ENCODE measurements at regions not wholly inside any gene's neighbourhood (a gene's known extent, or its start where the extent isn't known, plus 50 kb on each side); places are given as distances from the start of the nearest gene placed in this dataset.

GRCh38 chr4:116522922-116523321, 562.5 kb downstream of the TRAM1L1 start:
- Histone ChIP-seq H2BK15ac (ENCODE audit: low read length) (no peak overlapping the region), H4K8ac (ENCODE audit: low read depth, low read length) (no peak overlapping the region), H3K4me3 (ENCODE audit: low read length in 2 of 2) (no peak overlapping the region), H3K4me2 (ENCODE audit: insufficient read depth, low read length, poor library complexity, severe bottlenecking) (no peak overlapping the region), H2BK12ac (ENCODE audit: low read length) (no peak overlapping the region), H4K91ac (ENCODE audit: low read depth, low read length, poor library complexity) (no peak overlapping the region), H3K36me3 (replicated peaks in 1 of 2; ENCODE audit: control insufficient read depth in 2 of 2, insufficient read depth in 2 of 2, low read length in 2 of 2) (no peaks in the 10 kb centered on the region), H2AFZ (ENCODE audit: low read length) (no peak overlapping the region), H3K4me1 (ENCODE audit: control insufficient read depth in 2 of 2, insufficient read depth in 1 of 2, low read depth in 1 of 2, low read length in 2 of 2) (no peaks in the 10 kb centered on the region), H3K14ac (ENCODE audit: low read length) (no peak overlapping the region), H2BK120ac (ENCODE audit: low read depth, low read length) (no peak overlapping the region), H3K79me1 (ENCODE audit: low read depth, low read length) (no peaks in the 10 kb centered on the region), H3K4ac (ENCODE audit: low read length) (no peak overlapping the region), H3K27me3 (ENCODE audit: control insufficient read depth in 3 of 3, insufficient read depth in 3 of 3, low read depth in 1 of 3, low read length in 3 of 3) (no peaks in the 10 kb centered on the region), H2BK5ac (ENCODE audit: low read length) (no peak overlapping the region), H2AK5ac (ENCODE audit: low read depth, low read length) (no peak overlapping the region), H3K18ac (ENCODE audit: low read length) (no peak overlapping the region), H3K9me3 (replicated peaks in 1 of 2; ENCODE audit: control insufficient read depth in 2 of 2, insufficient read depth in 1 of 2, low read depth in 1 of 2, low read length in 2 of 2) (no peaks in the 10 kb centered on the region), H3K9ac (ENCODE audit: low read depth, low read length, poor library complexity) (no peak overlapping the region), H3K27ac (replicated peaks; ENCODE audit: low read length) (no peak overlapping the region), H3K23ac (ENCODE audit: low read depth, low read length, poor library complexity) (no peak overlapping the region)
- DNase-seq (ENCODE audit: low spot score) = no peak

- no peak overlapping the region for H4K91ac ChIP-seq (ENCODE audit: low read depth, low read length, poor library complexity)
- no peaks in the 10 kb centered on the region for H3K79me1 ChIP-seq (ENCODE audit: low read depth, low read length)
- H2BK120ac ChIP-seq (ENCODE audit: low read depth, low read length) = no peak overlapping the region
- H3K36me3 ChIP-seq (replicated peaks in 1 of 2; ENCODE audit: control insufficient read depth in 2 of 2, insufficient read depth in 2 of 2, low read length in 2 of 2) = no peaks in the 10 kb centered on the region
- H3K9me3 ChIP-seq (replicated peaks in 1 of 2; ENCODE audit: control insufficient read depth in 2 of 2, insufficient read depth in 1 of 2, low read depth in 1 of 2, low read length in 2 of 2) = no peaks in the 10 kb centered on the region
- no peaks in the 10 kb centered on the region for H3K4me1 ChIP-seq (ENCODE audit: control insufficient read depth in 2 of 2, insufficient read depth in 1 of 2, low read depth in 1 of 2, low read length in 2 of 2)
- H4K8ac ChIP-seq (ENCODE audit: low read depth, low read length) = no peak overlapping the region
- H3K9ac ChIP-seq (ENCODE audit: low read depth, low read length, poor library complexity) = no peak overlapping the region
- H3K4me3 ChIP-seq (ENCODE audit: low read length in 2 of 2) = no peak overlapping the region
- H3K4ac ChIP-seq (ENCODE audit: low read length) = no peak overlapping the region
- H2BK15ac ChIP-seq (ENCODE audit: low read length) = no peak overlapping the region
- H2AFZ ChIP-seq (ENCODE audit: low read length) = no peak overlapping the region
- no peak for DNase-seq (ENCODE audit: low spot score)
- H2BK12ac ChIP-seq (ENCODE audit: low read length) = no peak overlapping the region
- no peak overlapping the region for H3K18ac ChIP-seq (ENCODE audit: low read length)
- no peak overlapping the region for H3K14ac ChIP-seq (ENCODE audit: low read length)
- no peak overlapping the region for H3K4me2 ChIP-seq (ENCODE audit: insufficient read depth, low read length, poor library complexity, severe bottlenecking)
- WGBS, 2 donors (ENCODE audit: extremely low coverage in 2 of 2, insufficient read length in 2 of 2, insufficient replicate concordance in 1 of 2) = no CpG with 5 or more reads among the region's 3 CpGs
- no peak overlapping the region for H3K23ac ChIP-seq (ENCODE audit: low read depth, low read length, poor library complexity)
- no peak overlapping the region for H2BK5ac ChIP-seq (ENCODE audit: low read length)
- H2AK5ac ChIP-seq (ENCODE audit: low read depth, low read length) = no peak overlapping the region
- H3K27ac ChIP-seq (replicated peaks; ENCODE audit: low read length) = no peak overlapping the region
- H3K27me3 ChIP-seq (ENCODE audit: control insufficient read depth in 3 of 3, insufficient read depth in 3 of 3, low read depth in 1 of 3, low read length in 3 of 3) = no peaks in the 10 kb centered on the region
These were observed 564.5 kb downstream of the TRAM1L1 start for GRCh38 chr4:116520886-116521285.

- no peak overlapping the region for H3K4ac ChIP-seq (ENCODE audit: low read length)
- no peak overlapping the region for H4K8ac ChIP-seq (ENCODE audit: low read depth, low read length)
- H3K27ac ChIP-seq (replicated peaks; ENCODE audit: low read length) = no peak overlapping the region
- H3K4me1 ChIP-seq (ENCODE audit: control insufficient read depth in 2 of 2, insufficient read depth in 1 of 2, low read depth in 1 of 2, low read length in 2 of 2) = no peaks in the 10 kb centered on the region
- no peaks in the 10 kb centered on the region for H3K36me3 ChIP-seq (replicated peaks in 1 of 2; ENCODE audit: control insufficient read depth in 2 of 2, insufficient read depth in 2 of 2, low read length in 2 of 2)
- H2BK120ac ChIP-seq (ENCODE audit: low read depth, low read length) = no peak overlapping the region
- H3K4me3 ChIP-seq (ENCODE audit: low read length in 2 of 2) = no peak overlapping the region
- WGBS, 2 donors (ENCODE audit: extremely low coverage in 2 of 2, insufficient read length in 2 of 2, insufficient replicate concordance in 1 of 2) = no CpG with 5 or more reads among the region's 2 CpGs
- DNase-seq (ENCODE audit: low spot score) = no peak
- H3K18ac ChIP-seq (ENCODE audit: low read length) = no peak overlapping the region
- no peak overlapping the region for H3K9ac ChIP-seq (ENCODE audit: low read depth, low read length, poor library complexity)
- no peak overlapping the region for H2BK12ac ChIP-seq (ENCODE audit: low read length)
- no peak overlapping the region for H2AFZ ChIP-seq (ENCODE audit: low read length)
- no peak overlapping the region for H3K23ac ChIP-seq (ENCODE audit: low read depth, low read length, poor library complexity)
- H2AK5ac ChIP-seq (ENCODE audit: low read depth, low read length) = no peak overlapping the region
- no peak overlapping the region for H3K4me2 ChIP-seq (ENCODE audit: insufficient read depth, low read length, poor library complexity, severe bottlenecking)
- no peaks in the 10 kb centered on the region for H3K9me3 ChIP-seq (replicated peaks in 1 of 2; ENCODE audit: control insufficient read depth in 2 of 2, insufficient read depth in 1 of 2, low read depth in 1 of 2, low read length in 2 of 2)
- H2BK5ac ChIP-seq (ENCODE audit: low read length) = no peak overlapping the region
- H2BK15ac ChIP-seq (ENCODE audit: low read length) = no peak overlapping the region
- no peak overlapping the region for H3K14ac ChIP-seq (ENCODE audit: low read length)
- no peaks in the 10 kb centered on the region for H3K79me1 ChIP-seq (ENCODE audit: low read depth, low read length)
- no peak overlapping the region for H4K91ac ChIP-seq (ENCODE audit: low read depth, low read length, poor library complexity)
- H3K27me3 ChIP-seq (ENCODE audit: control insufficient read depth in 3 of 3, insufficient read depth in 3 of 3, low read depth in 1 of 3, low read length in 3 of 3) = no peaks in the 10 kb centered on the region
These were observed 568.7 kb downstream of the TRAM1L1 start for GRCh38 chr4:116516711-116517110.

- H3K79me1 ChIP-seq (ENCODE audit: low read depth, low read length) = no peaks in the 10 kb centered on the region
- H3K18ac ChIP-seq (ENCODE audit: low read length) = no peak overlapping the region
- H2AFZ ChIP-seq (ENCODE audit: low read length) = no peak overlapping the region
- no peak overlapping the region for H3K14ac ChIP-seq (ENCODE audit: low read length)
- no peak for DNase-seq (ENCODE audit: low spot score)
- no peak overlapping the region for H3K4me3 ChIP-seq (ENCODE audit: low read length in 2 of 2)
- no CpG with 5 or more reads among the region's 1 CpG for WGBS, 2 donors (ENCODE audit: extremely low coverage in 2 of 2, insufficient read length in 2 of 2, insufficient replicate concordance in 1 of 2)
- no peak overlapping the region for H3K4me2 ChIP-seq (ENCODE audit: insufficient read depth, low read length, poor library complexity, severe bottlenecking)
- H3K4me1 ChIP-seq (ENCODE audit: control insufficient read depth in 2 of 2, insufficient read depth in 1 of 2, low read depth in 1 of 2, low read length in 2 of 2) = no peaks in the 10 kb centered on the region
- no peak overlapping the region for H3K9ac ChIP-seq (ENCODE audit: low read depth, low read length, poor library complexity)
- no peak overlapping the region for H2BK5ac ChIP-seq (ENCODE audit: low read length)
- H2AK5ac ChIP-seq (ENCODE audit: low read depth, low read length) = no peak overlapping the region
- no peak overlapping the region for H4K91ac ChIP-seq (ENCODE audit: low read depth, low read length, poor library complexity)
- H2BK15ac ChIP-seq (ENCODE audit: low read length) = no peak overlapping the region
- no peak overlapping the region for H3K4ac ChIP-seq (ENCODE audit: low read length)
- H3K9me3 ChIP-seq (replicated peaks in 1 of 2; ENCODE audit: control insufficient read depth in 2 of 2, insufficient read depth in 1 of 2, low read depth in 1 of 2, low read length in 2 of 2) = no peaks in the 10 kb centered on the region
- H4K8ac ChIP-seq (ENCODE audit: low read depth, low read length) = no peak overlapping the region
- H2BK12ac ChIP-seq (ENCODE audit: low read length) = no peak overlapping the region
- no peak overlapping the region for H2BK120ac ChIP-seq (ENCODE audit: low read depth, low read length)
- no peaks in the 10 kb centered on the region for H3K36me3 ChIP-seq (replicated peaks in 1 of 2; ENCODE audit: control insufficient read depth in 2 of 2, insufficient read depth in 2 of 2, low read length in 2 of 2)
- no peak overlapping the region for H3K27ac ChIP-seq (replicated peaks; ENCODE audit: low read length)
- no peaks in the 10 kb centered on the region for H3K27me3 ChIP-seq (ENCODE audit: control insufficient read depth in 3 of 3, insufficient read depth in 3 of 3, low read depth in 1 of 3, low read length in 3 of 3)
- no peak overlapping the region for H3K23ac ChIP-seq (ENCODE audit: low read depth, low read length, poor library complexity)
These were observed 569.4 kb downstream of the TRAM1L1 start for GRCh38 chr4:116515959-116516358.

All from neuronal stem cell (in vitro differentiated cells).